NOMO-1 (cell line): ENCODE measurements at regions not wholly inside any gene's neighbourhood (a gene's known extent, or its start where the extent isn't known, plus 50 kb on each side); places are given as distances from the start of the nearest gene placed in this dataset.
"Not testable (repeated sequence)": the region's sequence is repeated elsewhere in the genome, so short reads cannot be mapped to it uniquely, and the experiment has no call there.

Source experiments
- DNase-seq, 2 experiments: peaks; one replicate each; lab custom pipeline; 2025; ENCODE audit not compliant: unreplicated experiment in 2 of 2; lab: John Stamatoyannopoulos, UW

DNA sequence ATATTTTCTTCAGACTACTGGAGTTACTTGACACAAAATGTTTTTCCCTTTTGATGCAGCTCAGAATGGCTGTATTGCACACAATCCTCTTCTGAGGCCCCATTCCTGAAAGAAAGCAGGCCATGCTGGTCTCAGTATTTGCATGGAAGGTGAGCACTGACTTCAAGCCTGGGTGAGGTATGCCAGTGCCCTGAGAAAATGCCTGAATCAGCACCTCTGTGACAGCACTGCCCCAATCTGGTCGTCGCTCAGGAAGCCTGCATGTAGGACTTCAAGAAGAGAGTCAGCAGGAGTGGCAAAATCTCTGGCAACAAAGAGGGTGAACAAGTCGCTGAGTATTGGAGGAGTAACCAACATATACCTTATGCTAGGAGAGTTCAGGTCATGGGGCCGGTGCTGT is 425.2 kb upstream of the PIK3R1 start:
- no peak for DNase-seq

- DNase-seq: not testable (repeated sequence)
These were observed 435.5 kb upstream of the PIK3R1 start for GRCh38 chr5:67779893-67780623.

- no peak for DNase-seq
These were observed 440.8 kb upstream of the PIK3R1 start for GRCh38 chr5:67774786-67775185.

DNA sequence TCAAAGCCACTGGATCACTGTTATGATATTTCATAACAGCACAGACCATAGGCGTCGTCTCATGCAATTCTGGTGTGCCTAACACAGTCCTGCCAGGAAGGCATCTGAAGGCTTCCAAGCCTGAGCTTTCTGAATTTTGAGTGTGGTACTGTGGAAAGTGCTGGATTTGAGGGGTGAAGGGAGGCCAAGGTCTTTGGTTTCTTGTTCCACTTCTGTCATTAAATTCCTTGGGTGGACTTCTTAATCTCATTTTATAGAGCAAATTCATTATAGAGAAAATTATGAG is 441.3 kb upstream of the PIK3R1 start:
- no peak for DNase-seq

DNA sequence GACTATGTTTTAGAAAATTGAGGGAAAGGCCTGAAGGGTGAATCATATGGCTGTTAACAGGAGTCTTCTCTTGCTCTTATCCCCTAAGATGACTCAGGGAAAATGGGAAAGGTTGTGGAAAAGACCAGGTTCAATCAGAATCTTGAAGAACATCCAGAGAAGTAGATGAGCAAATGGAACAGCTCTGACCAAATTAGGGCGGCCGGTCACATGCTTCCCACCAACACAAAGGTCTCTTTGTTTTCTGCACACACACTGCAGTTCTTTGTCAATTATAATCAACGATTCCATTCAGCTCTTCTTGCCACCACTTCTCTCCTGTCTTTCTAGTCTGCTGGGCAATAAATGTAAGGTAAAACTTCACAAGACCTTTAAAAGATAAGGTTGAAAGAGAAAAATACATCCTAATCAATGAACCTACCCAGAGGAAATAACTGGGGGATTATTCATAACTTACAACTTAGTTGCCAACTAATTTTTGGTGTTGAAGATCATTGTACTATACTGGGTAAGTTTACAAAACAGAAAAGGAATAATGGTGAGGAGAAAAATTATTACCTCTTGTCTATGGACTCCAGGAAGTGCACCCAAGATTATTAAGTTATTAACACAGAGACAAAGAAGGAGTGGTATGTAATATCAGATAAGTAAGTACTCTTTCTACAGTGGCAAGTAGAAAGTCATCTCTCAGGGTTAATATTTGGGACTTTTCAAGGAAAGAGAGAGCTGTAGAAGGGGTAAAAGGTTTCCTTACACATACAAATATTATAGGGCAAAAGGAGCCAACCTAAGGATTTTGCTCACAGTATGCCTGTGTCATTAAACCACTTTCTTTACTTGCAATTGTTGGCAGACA is 441.9 kb upstream of the PIK3R1 start:
- no peak for DNase-seq

- no peak for DNase-seq
These were observed 443.8 kb upstream of the PIK3R1 start for GRCh38 chr5:67771791-67772190.

DNA sequence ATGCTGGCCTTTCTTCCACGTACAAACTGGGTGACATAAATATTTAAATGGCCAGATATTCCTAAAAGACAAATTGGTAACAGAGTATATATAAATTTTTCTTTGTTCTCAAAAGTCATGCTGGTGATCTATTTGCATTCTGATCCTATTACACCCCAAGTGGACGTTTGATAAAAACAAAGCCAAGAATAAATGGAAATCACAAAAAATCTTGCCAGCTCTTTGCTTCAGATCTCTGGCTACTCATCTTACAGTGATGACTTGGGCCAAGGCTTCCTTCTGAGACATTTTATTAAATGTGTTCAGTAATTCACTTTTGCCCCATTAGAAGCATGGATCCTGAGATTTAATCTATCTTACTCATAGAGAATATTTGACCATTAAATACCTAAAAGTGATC is 444.3 kb upstream of the PIK3R1 start:
- DNase-seq: no peak

GRCh38 chr5:67770431-67771025 is 445.0 kb upstream of the PIK3R1 start:
- DNase-seq: peak; percentile 85 to 92

DNA sequence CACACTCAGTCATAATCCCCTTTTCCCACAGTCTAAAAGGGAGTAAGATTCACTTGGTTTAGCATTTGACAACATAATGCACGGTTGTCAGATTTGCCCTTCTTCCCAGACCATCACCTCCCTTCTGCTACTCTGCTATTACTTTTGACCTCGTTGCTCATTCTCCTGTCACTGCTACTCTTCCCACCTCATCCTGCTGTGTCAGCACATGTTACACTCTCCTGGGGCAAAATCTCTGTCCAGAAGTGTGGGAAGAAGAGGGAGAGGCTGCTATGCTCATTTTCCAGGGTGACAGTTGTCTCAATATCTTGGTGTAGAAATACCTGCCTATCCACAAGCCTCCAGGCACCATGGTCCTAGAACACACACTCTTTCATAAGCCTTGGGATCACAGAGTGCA is 449.9 kb upstream of the PIK3R1 start:
- no peak for DNase-seq

DNA sequence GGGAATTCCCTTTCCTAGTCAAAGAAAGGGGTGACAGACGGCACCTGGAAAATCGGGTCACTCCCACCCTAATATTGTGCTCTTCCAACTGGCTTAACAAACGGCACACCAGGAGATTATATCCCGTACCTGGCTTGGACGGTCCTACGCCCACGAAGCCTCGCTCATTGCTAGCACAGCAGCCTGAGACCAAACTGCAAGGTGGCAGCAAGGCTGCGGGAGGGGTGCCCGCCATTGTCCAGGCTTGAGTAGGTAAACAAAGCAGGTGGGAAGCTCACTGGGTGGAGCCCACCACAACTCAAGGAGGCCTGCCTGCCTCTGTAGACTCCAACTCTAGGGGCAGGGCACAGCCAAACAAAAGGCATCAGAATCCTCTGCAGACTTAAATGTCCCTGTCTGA is 457.8 kb upstream of the PIK3R1 start:
- DNase-seq: not testable (repeated sequence)

- no peak for DNase-seq
These were observed 463.2 kb upstream of the PIK3R1 start for GRCh38 chr5:67752357-67752708.

DNA sequence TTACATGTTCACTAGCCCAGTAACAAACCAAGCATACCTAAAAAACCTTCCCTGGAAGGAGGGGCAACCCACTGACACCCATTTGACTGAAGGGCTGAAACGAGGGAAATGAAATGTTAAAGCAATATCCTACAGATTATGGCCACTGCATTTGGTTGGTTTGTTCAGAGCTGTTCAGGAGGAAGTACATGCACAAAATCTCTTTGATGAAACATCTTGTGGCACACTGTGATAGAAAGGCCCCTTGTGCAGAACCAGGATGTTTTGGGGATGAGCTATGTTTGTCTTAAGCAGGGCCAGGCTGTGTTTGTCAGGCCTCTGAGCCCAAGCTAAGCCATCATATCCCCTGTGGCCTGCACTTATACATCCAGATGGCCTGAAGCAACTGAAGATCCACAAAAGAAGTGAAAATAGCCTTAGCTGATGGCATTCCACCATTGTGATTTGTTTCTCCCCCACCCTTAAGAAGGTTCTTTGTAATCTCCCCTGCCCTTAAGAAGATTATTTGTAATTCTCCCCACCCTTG is 467.3 kb upstream of the PIK3R1 start:
- no peak for DNase-seq

DNA sequence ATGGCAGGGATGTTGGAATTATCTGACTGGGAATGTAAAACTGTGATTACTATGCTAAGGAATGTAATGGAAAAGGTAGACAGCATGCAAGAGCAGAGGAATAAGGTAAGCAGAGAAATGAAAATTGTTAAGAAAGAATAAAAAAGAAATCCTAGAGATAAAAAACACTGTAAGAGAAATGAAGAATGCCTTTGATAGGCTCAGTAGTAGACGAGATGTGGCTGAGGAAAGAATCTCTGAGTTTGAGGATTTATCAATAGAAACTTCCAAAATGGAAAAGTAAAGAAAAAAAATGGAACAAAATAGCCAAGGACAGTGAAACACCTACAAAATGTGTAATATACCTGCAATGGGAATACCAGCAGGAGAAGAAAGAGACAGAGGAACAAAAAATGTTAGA is 468.5 kb upstream of the PIK3R1 start:
- no peak for DNase-seq

- DNase-seq: not testable (repeated sequence)
These were observed 468.9 kb upstream of the PIK3R1 start for GRCh38 chr5:67746608-67747007.

DNA sequence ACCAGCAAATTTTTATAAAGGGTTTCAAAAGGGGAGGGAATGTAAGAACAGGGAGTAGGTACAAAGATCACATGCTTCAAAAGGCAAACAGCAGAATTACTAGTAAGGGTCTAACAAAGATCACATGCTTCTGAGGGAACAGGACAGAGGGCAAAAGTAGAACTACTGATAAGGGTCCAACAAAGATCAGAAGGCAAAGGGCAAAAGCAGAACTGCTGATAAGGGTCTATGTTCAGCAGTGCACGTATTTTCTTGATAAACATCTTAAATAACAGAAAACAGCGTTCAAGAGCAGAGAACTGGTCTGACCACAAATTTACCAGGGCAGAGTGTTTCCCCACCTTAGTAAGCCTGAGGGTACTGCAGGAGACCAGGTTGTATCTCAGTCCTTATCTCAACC is 469.5 kb upstream of the PIK3R1 start:
- DNase-seq: no peak

- DNase-seq: no peak
These were observed 482.6 kb upstream of the PIK3R1 start for GRCh38 chr5:67732921-67733320.

- peak in 1 of 2 experiments; percentile 35 for DNase-seq
These were observed 483.1 kb upstream of the PIK3R1 start for GRCh38 chr5:67732471-67732870.

DNA sequence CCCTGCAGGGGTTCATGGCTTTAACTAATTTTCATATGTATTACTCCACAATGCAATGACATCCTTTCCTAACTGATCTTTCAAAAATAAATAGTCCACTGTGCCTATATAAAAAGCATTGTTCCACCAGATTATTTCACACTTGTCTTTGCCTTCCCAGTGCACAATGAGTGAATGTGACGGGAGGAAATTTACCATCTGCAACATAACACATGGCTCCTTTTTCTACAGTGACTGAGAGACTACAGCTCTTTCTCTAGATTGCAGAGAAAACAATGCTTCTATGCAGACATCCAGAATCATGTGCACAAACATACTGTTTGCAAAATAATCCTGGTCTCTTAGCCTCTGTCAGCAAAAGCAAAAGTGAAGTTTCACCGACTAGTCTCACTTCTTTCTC is 483.7 kb upstream of the PIK3R1 start:
- DNase-seq: no peak

DNA sequence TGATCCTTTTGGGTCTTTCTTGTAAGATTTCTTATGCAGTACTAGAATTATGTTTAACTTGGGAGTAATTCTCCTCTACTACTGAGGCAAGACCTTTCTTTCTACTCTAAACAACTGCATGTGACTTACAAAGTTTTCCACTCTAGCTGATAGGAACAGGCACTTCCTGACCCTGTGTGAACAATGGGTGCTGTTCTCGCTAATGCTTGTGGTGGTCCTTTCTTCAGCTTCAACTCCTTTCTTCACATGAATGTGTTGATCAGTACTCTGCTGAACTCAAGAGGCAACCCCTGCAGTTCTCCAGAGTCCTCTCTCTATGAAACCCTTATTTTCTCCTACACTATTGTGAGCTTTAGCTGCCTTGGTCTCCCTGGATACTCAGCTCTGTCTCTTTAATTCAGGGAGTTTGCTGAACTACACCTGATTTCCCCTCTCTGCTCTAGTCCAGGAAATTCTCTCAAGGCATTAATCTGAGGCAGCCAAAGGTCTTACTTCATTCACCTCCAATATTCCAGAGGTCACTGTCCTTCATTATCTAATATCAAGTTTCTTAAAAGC is 484.6 kb upstream of the PIK3R1 start:
- DNase-seq: no peak

DNA sequence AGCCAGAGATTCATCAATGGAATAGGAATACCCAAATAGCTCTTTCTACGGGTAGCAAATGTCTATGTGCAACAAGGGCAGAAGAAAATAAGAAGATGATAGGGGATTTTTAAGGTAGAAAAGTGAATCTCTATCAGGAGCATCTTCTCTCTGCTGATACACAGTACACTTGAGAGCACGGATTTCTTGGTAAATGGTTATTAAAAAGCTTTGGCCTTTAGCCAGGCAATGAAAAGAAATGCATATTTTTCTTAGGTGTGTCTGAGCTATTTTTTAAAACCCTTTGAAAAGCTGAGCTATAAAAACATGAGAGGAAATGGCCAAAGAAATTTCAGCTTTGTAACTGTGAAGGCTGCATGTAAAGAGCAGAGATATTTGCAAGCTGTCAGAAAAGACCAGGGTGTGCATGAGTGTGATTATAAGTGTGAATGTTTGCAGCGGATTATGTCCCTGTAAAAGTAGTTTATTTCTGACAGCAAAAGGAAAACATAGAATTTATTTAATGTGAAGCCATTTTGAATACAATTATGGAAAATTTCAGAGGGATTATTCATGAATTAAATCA is 487.1 kb upstream of the PIK3R1 start:
- no peak for DNase-seq

GRCh38 chr5:67725604-67726003 is 490.0 kb upstream of the PIK3R1 start:
- no peak for DNase-seq
